H9 (cell line): ENCODE measurements at regions not wholly inside any gene's neighbourhood (a gene's known extent, or its start where the extent isn't known, plus 50 kb on each side); places are given as distances from the start of the nearest gene placed in this dataset.
A peak's percentile ranks its signal among the peaks of the same experiment; 100 is the strongest.

Experiments used
- DNase-seq: peaks from one replicate; pipeline ENCODE4 v3.0.0-alpha.2; 2017
- H2AFZ ChIP-seq: one replicate; pipeline ENCODE4 v1.6.1; 2013; ENCODE audit warnings: mild to moderate bottlenecking, low read length, control low read depth, moderate library complexity
- H2AK5ac ChIP-seq: 2 replicates; pipeline ENCODE4 v1.6.1; 2013; ENCODE audit warnings: low read length, control low read depth, mixed read lengths; ENCODE audit not compliant: insufficient read length
- H2BK120ac ChIP-seq: one replicate; pipeline ENCODE4 v1.6.1; 2013; ENCODE audit warnings: low read depth, mild to moderate bottlenecking, low read length, control low read depth, inconsistent platforms; ENCODE audit not compliant: poor library complexity, severe bottlenecking
- H2BK12ac ChIP-seq: 2 replicates; pipeline ENCODE4 v1.6.1; 2013; ENCODE audit warnings: low read length, control low read depth, mixed read lengths, low read depth; ENCODE audit not compliant: insufficient read length
- H2BK15ac ChIP-seq: 2 replicates; pipeline ENCODE4 v1.6.1; 2013; ENCODE audit warnings: low read depth, low read length, control low read depth
- H2BK20ac ChIP-seq: one replicate; pipeline ENCODE4 v1.6.1; 2013; ENCODE audit warnings: low read depth, mild to moderate bottlenecking, low read length, control low read depth, inconsistent platforms; ENCODE audit not compliant: poor library complexity, severe bottlenecking
- H2BK5ac ChIP-seq: 2 replicates; pipeline ENCODE4 v1.6.1; 2013; ENCODE audit warnings: low read length, control low read depth, mixed read lengths; ENCODE audit not compliant: insufficient read length
- H3K14ac ChIP-seq: 2 replicates; pipeline ENCODE4 v1.6.1; 2013; ENCODE audit warnings: low read length, control low read depth; ENCODE audit not compliant: insufficient read depth
- H3K18ac ChIP-seq: 2 replicates; pipeline ENCODE4 v1.6.1; 2013; ENCODE audit warnings: low read depth, mild to moderate bottlenecking, mixed read lengths, low read length, control low read depth; ENCODE audit not compliant: insufficient read length
- H3K23ac ChIP-seq: 2 replicates; pipeline ENCODE4 v1.6.1; 2013; ENCODE audit warnings: low read length, control low read depth, mixed read lengths, low read depth; ENCODE audit not compliant: insufficient read length
- H3K23me2 ChIP-seq: 2 replicates; pipeline ENCODE4 v1.6.1; 2013; ENCODE audit warnings: low read depth, mild to moderate bottlenecking, mixed read lengths, low read length, control low read depth; ENCODE audit not compliant: insufficient read length, poor library complexity, severe bottlenecking
- H3K27ac ChIP-seq: 2 replicates; pipeline ENCODE4 v1.5.1; 2013; ENCODE audit warnings: low read length, control low read depth, mixed read lengths, low read depth; ENCODE audit not compliant: insufficient read length
- H3K27me3 ChIP-seq: 2 replicates; pipeline ENCODE4 v1.6.1; 2013; ENCODE audit warnings: low read length, control low read depth, inconsistent platforms; ENCODE audit not compliant: insufficient read depth
- H3K4ac ChIP-seq: 2 replicates; pipeline ENCODE4 v1.6.1; 2013; ENCODE audit warnings: low read depth, mild to moderate bottlenecking, control low read depth, inconsistent platforms, low read length, moderate library complexity
- H3K4me1 ChIP-seq: 2 replicates; pipeline ENCODE4 v1.6.1; 2013; ENCODE audit warnings: low read length, control low read depth, inconsistent platforms; ENCODE audit not compliant: insufficient read depth
- H3K4me2 ChIP-seq: 2 replicates; pipeline ENCODE4 v1.6.1; 2013; ENCODE audit warnings: low read length, control low read depth, mixed read lengths; ENCODE audit not compliant: insufficient read length, insufficient read depth
- H3K56ac ChIP-seq: 2 replicates; pipeline ENCODE4 v1.6.1; 2013; ENCODE audit warnings: low read depth, mild to moderate bottlenecking, mixed read lengths, low read length, control low read depth; ENCODE audit not compliant: insufficient read length
- H3K79me1 ChIP-seq: 2 replicates; pipeline ENCODE4 v1.6.1; 2013; ENCODE audit warnings: low read depth, mild to moderate bottlenecking, moderate library complexity, low read length, control low read depth, inconsistent platforms; ENCODE audit not compliant: insufficient read depth, poor library complexity, severe bottlenecking
- H3K79me2 ChIP-seq: 2 replicates; pipeline ENCODE4 v1.6.1; 2013; ENCODE audit warnings: low read length, control low read depth, inconsistent platforms; ENCODE audit not compliant: insufficient read depth
- H3K9ac ChIP-seq: 2 replicates; pipeline ENCODE4 v1.6.1; 2013; ENCODE audit warnings: low read length, control low read depth, mixed read lengths; ENCODE audit not compliant: insufficient read length; ENCODE audit errors: extremely low read depth
- H3K9me3 ChIP-seq: one replicate; pipeline ENCODE4 v1.6.1; 2013; ENCODE audit warnings: low read depth, low read length, inconsistent platforms; ENCODE audit not compliant: control insufficient read depth
- H3T11ph ChIP-seq: one replicate; pipeline ENCODE4 v1.6.1; 2013; ENCODE audit warnings: mild to moderate bottlenecking, low read length, control low read depth, inconsistent platforms
- H4K20me1 ChIP-seq: one replicate; pipeline ENCODE4 v1.6.1; 2013; ENCODE audit not compliant: control insufficient read depth, insufficient read length, insufficient read depth
- H4K5ac ChIP-seq: 2 replicates; pipeline ENCODE4 v1.6.1; 2013; ENCODE audit warnings: low read depth, mild to moderate bottlenecking, mixed read lengths, low read length, control low read depth; ENCODE audit not compliant: insufficient read length
- H4K8ac ChIP-seq: replicated peaks from 2 replicates; pipeline ENCODE4 v1.6.1; 2013; ENCODE audit warnings: low read length, control low read depth, mixed read lengths, low read depth; ENCODE audit not compliant: insufficient read length
- H4K91ac ChIP-seq: 2 replicates; pipeline ENCODE4 v1.6.1; 2013; ENCODE audit warnings: low read depth, mild to moderate bottlenecking, moderate library complexity, mixed read lengths, low read length, control low read depth; ENCODE audit not compliant: insufficient read length
- H3K27ac Mint-ChIP-seq, 3 experiments: 2 replicates in 2 of 3; 3 replicates in 1 of 3; pipeline ENCODE4 v1.8.0; 2020 to 2021; ENCODE audit warnings: mixed read lengths in 3 of 3, mild to moderate bottlenecking in 1 of 3, moderate library complexity in 1 of 3
- H3K27me3 Mint-ChIP-seq: 2 replicates; pipeline ENCODE4 v1.8.0; 2021; ENCODE audit warnings: low read depth, mild to moderate bottlenecking, moderate library complexity, mixed read lengths
- H3K36me3 Mint-ChIP-seq, 3 experiments: 2 replicates in 2 of 3; 3 replicates in 1 of 3; pipeline ENCODE4 v1.8.0; 2020 to 2021; ENCODE audit warnings: low read depth in 3 of 3, mixed read lengths in 3 of 3; ENCODE audit not compliant: insufficient read depth in 1 of 3
- H3K4me1 Mint-ChIP-seq, 2 experiments: 2 replicates each; pipeline ENCODE4 v1.8.0; 2020; ENCODE audit warnings: mixed read lengths in 2 of 2
- H3K4me3 Mint-ChIP-seq, 2 experiments: 2 replicates in 1 of 2; 3 replicates in 1 of 2; pipeline ENCODE4 v1.8.0; 2020 to 2021; ENCODE audit warnings: mild to moderate bottlenecking in 2 of 2, mixed read lengths in 2 of 2, moderate library complexity in 1 of 2
- H3K9me3 Mint-ChIP-seq, 2 experiments: 2 replicates in 1 of 2; 3 replicates in 1 of 2; pipeline ENCODE4 v1.8.0; 2020; ENCODE audit warnings: mild to moderate bottlenecking in 2 of 2, mixed read lengths in 2 of 2, moderate library complexity in 1 of 2
- CTCF ChIP-seq: fragments of 200-600 bp; sonication (generic); conservative IDR thresholded peaks from 3 replicates; pipeline ENCODE4 v1.8.0; 2021; ENCODE audit warnings: antibody characterized with exemption, mild to moderate bottlenecking
- WGBS: extraction: QIAGEN DNeasy Blood & Tissue Kit; methylation state at CpG from one replicate; pipeline ENCODE4 v1.1.7; 2013; ENCODE audit warnings: missing lambda C conversion rate, low lambda C conversion rate, mixed read lengths; ENCODE audit not compliant: insufficient read length; ENCODE audit errors: extremely low coverage; 5-methylcytosine and 5-hydroxymethylcytosine counted together

DNA sequence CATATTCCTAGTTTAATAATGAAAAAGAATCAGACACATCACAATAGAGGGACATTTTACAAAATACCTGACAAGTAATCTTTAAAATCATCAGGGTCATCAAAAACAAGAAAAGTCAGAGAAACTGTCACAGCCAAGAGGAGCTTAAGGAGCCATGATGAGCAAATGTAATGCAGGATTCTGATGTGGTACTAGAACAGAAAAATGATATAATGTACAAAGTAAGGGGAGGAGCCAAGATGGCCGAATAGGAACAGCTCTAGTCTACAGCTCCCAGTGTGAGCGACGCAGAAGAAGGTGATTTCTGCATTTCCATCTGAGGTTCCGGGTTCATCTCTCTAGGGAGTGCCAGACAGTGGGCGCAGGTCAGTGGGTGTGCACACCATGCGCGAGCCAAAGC lies 198.0 kb upstream of the FAT3 start:
- H3K9me3 Mint-ChIP-seq: peaks cover 4 to 5% of the 10 kb centered on the region in 2 experiments; a peak in 2 of 5 replicates
- H3K14ac ChIP-seq: no peak overlapping the region; the same call in 1 of the 2 replicates
- no peak overlapping the region for H3K23ac ChIP-seq
- no peak overlapping the region for H2BK20ac ChIP-seq
- H4K20me1 ChIP-seq: no peaks in the 10 kb centered on the region
- H3K27me3 ChIP-seq: no peaks in the 10 kb centered on the region
- peak overlapping the region in 1 of 2 experiments; percentile 69; a peak in 2 of 5 replicates for H3K4me3 Mint-ChIP-seq
- peak overlapping the region in 2 of 3 experiments; percentile 77 to 92; a peak in 4 of 7 replicates for H3K27ac Mint-ChIP-seq
- no peak overlapping the region for H3T11ph ChIP-seq
- no peaks in the 10 kb centered on the region for H3K79me1 ChIP-seq
- no peak overlapping the region for H4K5ac ChIP-seq
- H3K23me2 ChIP-seq: no peaks in the 10 kb centered on the region
- H2AK5ac ChIP-seq: no peak overlapping the region
- no peak overlapping the region for H2AFZ ChIP-seq
- H2BK15ac ChIP-seq: no peak overlapping the region
- no peak for DNase-seq
- no peak overlapping the region for H3K27ac ChIP-seq
- no peak overlapping the region for H3K18ac ChIP-seq
- no peaks in the 10 kb centered on the region for H3K9me3 ChIP-seq
- H4K91ac ChIP-seq: no peak overlapping the region
- no peak overlapping the region for H2BK120ac ChIP-seq
- no peak overlapping the region for H3K56ac ChIP-seq
- no CpG with 5 or more reads among the region's 7 CpGs for WGBS
- H3K9ac ChIP-seq: no peak overlapping the region
- no peaks in the 10 kb centered on the region for H3K4me1 ChIP-seq
- peaks cover 2 to 8% of the 10 kb centered on the region in 2 experiments; a peak in 3 of 4 replicates for H3K4me1 Mint-ChIP-seq
- TF ChIP-seq CTCF: no peak
- no peak overlapping the region for H4K8ac ChIP-seq
- no peak overlapping the region for H3K4ac ChIP-seq
- no peaks in the 10 kb centered on the region for H3K79me2 ChIP-seq
- no peak overlapping the region for H2BK5ac ChIP-seq
- H3K4me2 ChIP-seq: no peak overlapping the region
- no peak overlapping the region for H2BK12ac ChIP-seq
- H3K36me3 Mint-ChIP-seq: peaks cover 0 to 4% (median 2%) of the 10 kb centered on the region in 3 experiments; a peak in 1 of 7 replicates
- H3K27me3 Mint-ChIP-seq: no peaks in the 10 kb centered on the region
